A549 (cell line): ENCODE measurements at regions not wholly inside any gene's neighbourhood (a gene's known extent, or its start where the extent isn't known, plus 50 kb on each side); places are given as distances from the start of the nearest gene placed in this dataset.

Experiments
- CHD2 ChIP-seq: fragments of 150-350 bp; IDR thresholded peaks from 2 replicates; pipeline ENCODE4 v1.6.1; 2014; ENCODE audit warnings: low read length; ENCODE audit not compliant: partially characterized antibody
- CTCF ChIP-seq: fragments of >200 bp; sonication (Bioruptor Twin); formaldehyde crosslinking; IDR thresholded peaks from 3 replicates; pipeline ENCODE4 v1.5.1; 2016

GRCh38 chr11:70915158-70915985 lies 337.0 kb downstream of the SHANK2 start:
- TF ChIP-seq CHD2 (no peak), CTCF (no peak)
